ENCODE measurements at regions not wholly inside any gene's neighbourhood (a gene's known extent, or its start where the extent isn't known, plus 50 kb on each side); places are given as distances from the start of the nearest gene placed in this dataset.

GRCh38 chr15:60264566-60264965 is 133.2 kb downstream of the ANXA2 start:
- DNase-seq (ENCODE audit: extremely low spot score) = no peak
- CTCF ChIA-PET = no interaction called here
- POLR2A ChIA-PET = no interaction called here
- TF ChIP-seq SP1 (IDR thresholded peaks at IDR 0.05) (no peak), PKNOX1 (IDR thresholded peaks at IDR 0.05) (no peak), LEF1 (IDR thresholded peaks at IDR 0.05; ENCODE audit: borderline replicate concordance) (no peak), FOXA1 (IDR thresholded peaks at IDR 0.05) (no peak), ELF4 (IDR thresholded peaks at IDR 0.05) (no peak), TARDBP (IDR thresholded peaks at IDR 0.05) (no peak), L3MBTL2 (conservative IDR thresholded peaks at IDR 0.05) (no peak), BHLHE40 (IDR thresholded peaks at IDR 0.05; ENCODE audit: borderline replicate concordance) (no peak), SUZ12 (IDR thresholded peaks at IDR 0.05) (no peak), CTBP1 (IDR thresholded peaks at IDR 0.05; ENCODE audit: borderline replicate concordance) (no peak), ZNF384 (IDR thresholded peaks at IDR 0.05) (no peak), HDGF (IDR thresholded peaks at IDR 0.05; ENCODE audit: borderline replicate concordance) (no peak), FOXK2 (IDR thresholded peaks at IDR 0.05) (no peak), ARNT (IDR thresholded peaks at IDR 0.05) (no peak), FOXM1 (IDR thresholded peaks at IDR 0.05; ENCODE audit: borderline replicate concordance) (no peak), NFRKB (IDR thresholded peaks at IDR 0.05) (no peak)

GRCh38 chr15:60265057-60265456 is 132.7 kb downstream of the ANXA2 start:
- no peak for DNase-seq (ENCODE audit: extremely low spot score)
- CTCF ChIA-PET = no interaction called here
- POLR2A ChIA-PET = no interaction called here
- TF ChIP-seq CTBP1 (IDR thresholded peaks at IDR 0.05; ENCODE audit: borderline replicate concordance) (no peak), L3MBTL2 (conservative IDR thresholded peaks at IDR 0.05) (no peak), SUZ12 (IDR thresholded peaks at IDR 0.05) (no peak), ARNT (IDR thresholded peaks at IDR 0.05) (no peak), ELF4 (IDR thresholded peaks at IDR 0.05) (no peak), NFRKB (IDR thresholded peaks at IDR 0.05) (no peak), SP1 (IDR thresholded peaks at IDR 0.05) (no peak), ZNF384 (IDR thresholded peaks at IDR 0.05) (no peak), FOXK2 (IDR thresholded peaks at IDR 0.05) (no peak), HDGF (IDR thresholded peaks at IDR 0.05; ENCODE audit: borderline replicate concordance) (no peak), PKNOX1 (IDR thresholded peaks at IDR 0.05) (no peak), FOXA1 (IDR thresholded peaks at IDR 0.05) (no peak)

- POLR2A ChIA-PET = no interaction called here
- no peak for TF ChIP-seq TARDBP (IDR thresholded peaks at IDR 0.05)
- TF ChIP-seq FOXM1 (IDR thresholded peaks at IDR 0.05; ENCODE audit: borderline replicate concordance) = no peak
- no peak for TF ChIP-seq SUZ12 (IDR thresholded peaks at IDR 0.05)
- TF ChIP-seq PKNOX1 (IDR thresholded peaks at IDR 0.05) = no peak
- TF ChIP-seq FOXA1 (IDR thresholded peaks at IDR 0.05) = no peak
- no peak for TF ChIP-seq CTBP1 (IDR thresholded peaks at IDR 0.05; ENCODE audit: borderline replicate concordance)
- no peak for TF ChIP-seq LEF1 (IDR thresholded peaks at IDR 0.05; ENCODE audit: borderline replicate concordance)
- no peak for TF ChIP-seq FOXK2 (IDR thresholded peaks at IDR 0.05)
- no peak for TF ChIP-seq ELF4 (IDR thresholded peaks at IDR 0.05)
- TF ChIP-seq L3MBTL2 (conservative IDR thresholded peaks at IDR 0.05) = no peak
- no peak for TF ChIP-seq SP1 (IDR thresholded peaks at IDR 0.05)
- TF ChIP-seq BHLHE40 (IDR thresholded peaks at IDR 0.05; ENCODE audit: borderline replicate concordance) = no peak
- TF ChIP-seq ZNF384 (IDR thresholded peaks at IDR 0.05) = no peak
- TF ChIP-seq HDGF (IDR thresholded peaks at IDR 0.05; ENCODE audit: borderline replicate concordance) = no peak
- TF ChIP-seq ARNT (IDR thresholded peaks at IDR 0.05) = no peak
- no peak for TF ChIP-seq NFRKB (IDR thresholded peaks at IDR 0.05)
- DNase-seq (ENCODE audit: extremely low spot score) = no peak
- CTCF ChIA-PET = no interaction called here
Measured at GRCh38 chr15:60272623-60273022, 125.2 kb downstream of the ANXA2 start.

- no peak for DNase-seq (ENCODE audit: extremely low spot score)
- POLR2A ChIA-PET = no interaction called here
- TF ChIP-seq ELF4 (IDR thresholded peaks at IDR 0.05) (no peak), CTBP1 (IDR thresholded peaks at IDR 0.05; ENCODE audit: borderline replicate concordance) (no peak)
- CTCF ChIA-PET = no interaction called here
Measured at GRCh38 chr15:60275624-60276023, 122.2 kb downstream of the ANXA2 start.

GRCh38 chr15:60278879-60279278 is 118.9 kb downstream of the ANXA2 start:
- no peak for DNase-seq (ENCODE audit: extremely low spot score)
- TF ChIP-seq TARDBP (IDR thresholded peaks at IDR 0.05) (no peak), HDGF (IDR thresholded peaks at IDR 0.05; ENCODE audit: borderline replicate concordance) (no peak), ARNT (IDR thresholded peaks at IDR 0.05) (no peak), BHLHE40 (IDR thresholded peaks at IDR 0.05; ENCODE audit: borderline replicate concordance) (no peak), FOXK2 (IDR thresholded peaks at IDR 0.05) (no peak), PKNOX1 (IDR thresholded peaks at IDR 0.05) (no peak), LEF1 (IDR thresholded peaks at IDR 0.05; ENCODE audit: borderline replicate concordance) (no peak), ELF4 (IDR thresholded peaks at IDR 0.05) (no peak), SUZ12 (IDR thresholded peaks at IDR 0.05) (no peak), NFRKB (IDR thresholded peaks at IDR 0.05) (no peak), SP1 (IDR thresholded peaks at IDR 0.05) (no peak), FOXM1 (IDR thresholded peaks at IDR 0.05; ENCODE audit: borderline replicate concordance) (no peak), L3MBTL2 (conservative IDR thresholded peaks at IDR 0.05) (no peak), FOXA1 (IDR thresholded peaks at IDR 0.05) (no peak), CTBP1 (IDR thresholded peaks at IDR 0.05; ENCODE audit: borderline replicate concordance) (no peak), ZNF384 (IDR thresholded peaks at IDR 0.05) (no peak)
- POLR2A ChIA-PET = no interaction called here
- CTCF ChIA-PET = no interaction called here

GRCh38 chr15:60280259-60280658 is 117.5 kb downstream of the ANXA2 start:
- no peak for DNase-seq (ENCODE audit: extremely low spot score)
- TF ChIP-seq CTBP1 (IDR thresholded peaks at IDR 0.05; ENCODE audit: borderline replicate concordance) = no peak
- no peak for TF ChIP-seq TARDBP (IDR thresholded peaks at IDR 0.05)
- TF ChIP-seq ZNF384 (IDR thresholded peaks at IDR 0.05) = no peak
- no peak for TF ChIP-seq LEF1 (IDR thresholded peaks at IDR 0.05; ENCODE audit: borderline replicate concordance)
- TF ChIP-seq SUZ12 (IDR thresholded peaks at IDR 0.05) = no peak
- no peak for TF ChIP-seq FOXK2 (IDR thresholded peaks at IDR 0.05)
- TF ChIP-seq FOXA1 (IDR thresholded peaks at IDR 0.05) = no peak
- no peak for TF ChIP-seq HDGF (IDR thresholded peaks at IDR 0.05; ENCODE audit: borderline replicate concordance)
- TF ChIP-seq NFRKB (IDR thresholded peaks at IDR 0.05) = no peak
- TF ChIP-seq L3MBTL2 (conservative IDR thresholded peaks at IDR 0.05) = no peak
- TF ChIP-seq SP1 (IDR thresholded peaks at IDR 0.05) = no peak
- TF ChIP-seq ELF4 (IDR thresholded peaks at IDR 0.05) = no peak
- TF ChIP-seq BHLHE40 (IDR thresholded peaks at IDR 0.05; ENCODE audit: borderline replicate concordance) = no peak
- no peak for TF ChIP-seq ARNT (IDR thresholded peaks at IDR 0.05)
- no peak for TF ChIP-seq PKNOX1 (IDR thresholded peaks at IDR 0.05)
- ChIA-PET CTCF (no interaction called here), POLR2A (no interaction called here)
